ENCODE measurements at regions not wholly inside any gene's neighbourhood (a gene's known extent, or its start where the extent isn't known, plus 50 kb on each side); places are given as distances from the start of the nearest gene placed in this dataset.

DNA sequence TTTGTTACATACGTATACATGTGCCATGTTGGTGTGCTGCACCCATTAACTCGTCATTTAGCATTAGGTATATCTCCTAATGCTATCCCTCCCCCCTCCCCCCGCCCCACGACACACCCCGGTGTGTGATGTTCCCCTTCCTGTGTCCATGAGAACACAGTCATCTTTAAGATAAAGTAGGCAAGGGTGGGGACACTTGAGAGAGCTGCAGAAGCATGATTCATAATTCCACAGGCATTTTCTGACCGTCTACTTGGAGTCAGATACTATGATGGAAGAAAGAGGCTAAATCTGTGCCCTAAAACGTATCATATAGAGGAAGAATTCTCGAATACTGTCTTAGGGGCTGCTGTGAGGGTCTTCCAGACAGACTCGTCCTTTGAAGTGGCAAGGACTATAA, 145.9 kb upstream of the VASH1 start:
- Histone ChIP-seq H3K9me3 (peaks cover 17% of the 10 kb centered on the region), H3K27me3 (ENCODE audit: low read depth) (no peaks in the 10 kb centered on the region), H3K27ac (no peak overlapping the region), H3K36me3 (no peaks in the 10 kb centered on the region), H3K4me1 (no peaks in the 10 kb centered on the region), H3K4me3 (no peak overlapping the region)
- intact Hi-C loops (cut with DNase I): no loop called here
- TF ChIP-seq CTCF (IDR thresholded peaks at IDR 0.05): no peak
- ATAC-seq: no peak
- no peak for DNase-seq

DNA sequence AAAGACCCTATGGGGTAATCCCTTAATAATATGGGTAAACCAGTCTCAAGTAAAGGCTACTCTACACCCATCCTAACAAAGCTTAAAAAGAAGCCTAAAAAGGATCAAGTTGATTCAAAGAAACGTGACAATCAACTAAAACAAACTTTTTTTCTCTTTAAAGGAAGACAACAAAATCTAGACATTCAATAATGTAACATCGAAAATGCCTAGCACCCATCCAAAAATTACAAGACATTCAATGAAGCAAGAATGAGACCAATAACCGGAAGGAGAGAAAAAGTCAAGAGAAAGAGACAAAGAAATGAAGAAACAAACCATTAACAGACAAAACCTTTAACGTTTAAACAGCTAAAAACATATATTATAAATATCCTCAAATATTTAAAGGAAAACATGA, 143.8 kb upstream of the VASH1 start:
- no peak for DNase-seq
- H3K4me3 ChIP-seq: no peak overlapping the region
- no peak for TF ChIP-seq CTCF (IDR thresholded peaks at IDR 0.05)
- H3K27me3 ChIP-seq (ENCODE audit: low read depth): no peaks in the 10 kb centered on the region
- no peak for ATAC-seq
- H3K36me3 ChIP-seq: no peaks in the 10 kb centered on the region
- no peak overlapping the region for H3K27ac ChIP-seq
- peaks cover 17% of the 10 kb centered on the region for H3K9me3 ChIP-seq
- no peaks in the 10 kb centered on the region for H3K4me1 ChIP-seq
- intact Hi-C loops (cut with DNase I): no loop called here

- no peak for DNase-seq
- ATAC-seq: no peak
- Histone ChIP-seq H3K36me3 (no peaks in the 10 kb centered on the region), H3K4me3 (no peak overlapping the region), H3K4me1 (no peaks in the 10 kb centered on the region), H3K27ac (no peak overlapping the region), H3K9me3 (no peaks in the 10 kb centered on the region), H3K27me3 (ENCODE audit: low read depth) (no peaks in the 10 kb centered on the region)
- no peak for TF ChIP-seq CTCF (IDR thresholded peaks at IDR 0.05)
- intact Hi-C loops (cut with DNase I): no loop called here
Observed at GRCh38 chr14:76636602-76637001, 124.7 kb upstream of the VASH1 start.

GRCh38 chr14:76638841-76639240, 122.4 kb upstream of the VASH1 start:
- DNase-seq (no peak), ATAC-seq (no peak)
- intact Hi-C loops (cut with DNase I): no loop called here
- H3K27me3 ChIP-seq (ENCODE audit: low read depth): no peaks in the 10 kb centered on the region
- H3K27ac ChIP-seq: no peak overlapping the region
- no peaks in the 10 kb centered on the region for H3K36me3 ChIP-seq
- H3K9me3 ChIP-seq: no peaks in the 10 kb centered on the region
- H3K4me1 ChIP-seq: no peaks in the 10 kb centered on the region
- no peak for TF ChIP-seq CTCF (IDR thresholded peaks at IDR 0.05)
- H3K4me3 ChIP-seq: no peak overlapping the region

DNA sequence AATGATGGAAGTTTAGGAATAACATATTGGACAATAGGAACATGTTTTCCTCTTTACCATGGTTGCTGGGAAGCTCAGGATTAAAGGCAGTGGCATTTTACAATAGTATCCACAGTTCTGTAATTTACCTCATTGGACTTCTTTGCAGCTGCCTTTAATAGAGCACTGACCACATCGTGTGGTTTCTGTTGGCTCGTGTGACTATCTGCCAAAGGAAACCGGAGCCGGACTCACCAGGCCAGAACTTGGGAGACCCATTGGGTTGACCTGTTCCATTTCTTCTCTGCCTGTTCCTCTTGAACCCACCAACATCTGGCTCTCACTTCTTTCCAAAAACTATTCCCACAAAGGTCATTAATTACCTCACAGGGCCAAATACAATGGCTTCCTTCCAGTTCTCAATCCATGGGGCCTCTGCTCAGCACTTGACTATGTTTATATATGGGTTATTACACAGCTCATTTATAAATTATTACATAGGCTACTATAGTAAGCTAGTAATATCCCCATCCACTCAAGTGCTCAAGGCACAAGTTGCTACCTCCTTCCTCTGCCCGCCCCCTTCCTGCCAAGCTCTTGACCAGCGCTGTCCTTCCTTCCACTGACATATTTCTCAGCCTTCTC, 121.5 kb upstream of the VASH1 start:
- no peak for TF ChIP-seq CTCF (IDR thresholded peaks at IDR 0.05)
- Histone ChIP-seq H3K4me1 (no peaks in the 10 kb centered on the region), H3K9me3 (no peaks in the 10 kb centered on the region), H3K36me3 (no peaks in the 10 kb centered on the region), H3K27me3 (ENCODE audit: low read depth) (no peaks in the 10 kb centered on the region), H3K27ac (no peak overlapping the region), H3K4me3 (no peak overlapping the region)
- intact Hi-C loops (cut with DNase I): no loop called here
- DNase-seq (no peak), ATAC-seq (no peak)
